Activated B cell treated with CpG ODN at 0.5 μM for 24 hours (primary cell): ENCODE measurements at regions not wholly inside any gene's neighbourhood (a gene's known extent, or its start where the extent isn't known, plus 50 kb on each side); places are given as distances from the start of the nearest gene placed in this dataset.
"Not testable (repeated sequence)": the region's sequence is repeated elsewhere in the genome, so short reads cannot be mapped to it uniquely, and the experiment has no call there.

Source experiments
- ATAC-seq: fragments of 200-7000 bp; cut with Tn5 transposase; one replicate; pipeline ENCODE4 v1.10.0; 2021; ENCODE audit warnings: low read depth, mild to moderate bottlenecking, moderate library complexity
- CTCF ChIA-PET: fragments of 350-600 bp; sonication (Branson Sonifier 250); formaldehyde crosslinking; loops from one replicate; lab custom pipeline; 2021; ENCODE audit warnings: antibody characterized with exemption; lab: Charles Lee
- POLR2A ChIA-PET: fragments of 350-600 bp; sonication (Branson Sonifier 250); formaldehyde crosslinking; loops from one replicate; lab custom pipeline; 2021; ENCODE audit warnings: antibody characterized with exemption; lab: Charles Lee
- DNase-seq: peaks from one replicate; pipeline ENCODE4 v3.0.0; 2022
- H3K27ac Mint-ChIP-seq: one replicate; pipeline ENCODE4 v1.8.0; 2020; ENCODE audit warnings: mixed read lengths
- H3K27me3 Mint-ChIP-seq: one replicate; pipeline ENCODE4 v1.8.0; 2021; ENCODE audit warnings: mixed read lengths
- H3K36me3 Mint-ChIP-seq: one replicate; pipeline ENCODE4 v1.8.0; 2021; ENCODE audit warnings: low read depth, mixed read lengths
- H3K4me1 Mint-ChIP-seq: one replicate; pipeline ENCODE4 v1.8.0; 2021; ENCODE audit warnings: mixed read lengths
- H3K4me3 Mint-ChIP-seq: one replicate; pipeline ENCODE4 v1.8.0; 2020; ENCODE audit warnings: mild to moderate bottlenecking, mixed read lengths
- H3K9me3 Mint-ChIP-seq: one replicate; pipeline ENCODE4 v1.8.0; 2020; ENCODE audit warnings: mixed read lengths
- intact Hi-C: fragments of 100-400 bp; cut with micrococcal nuclease; formaldehyde crosslinking; loops from one replicate; pipeline ENCODE4 v1.15.1; 2024
- TF ChIP-seq, protein P1 (sequence below): fragments of 200-600 bp; IDR thresholded peaks from one replicate; pipeline ENCODE4 v1.8.0; 2022; ENCODE audit warnings: antibody characterized with exemption, mild to moderate bottlenecking

GRCh38 chr4:151537687-151538086 is 128.7 kb downstream of the FHIP1A start:
- ChIA-PET CTCF (no interaction called here), POLR2A (no interaction called here)
- ATAC-seq (no peak), DNase-seq (no peak)
- intact Hi-C loops: no loop called here
- Mint-ChIP-seq H3K27ac (no peak overlapping the region), H3K9me3 (no peaks in the 10 kb centered on the region), H3K4me1 (no peaks in the 10 kb centered on the region), H3K4me3 (no peak overlapping the region), H3K36me3 (no peaks in the 10 kb centered on the region), H3K27me3 (peaks cover 7% of the 10 kb centered on the region)
- TF ChIP-seq, protein P1, sequence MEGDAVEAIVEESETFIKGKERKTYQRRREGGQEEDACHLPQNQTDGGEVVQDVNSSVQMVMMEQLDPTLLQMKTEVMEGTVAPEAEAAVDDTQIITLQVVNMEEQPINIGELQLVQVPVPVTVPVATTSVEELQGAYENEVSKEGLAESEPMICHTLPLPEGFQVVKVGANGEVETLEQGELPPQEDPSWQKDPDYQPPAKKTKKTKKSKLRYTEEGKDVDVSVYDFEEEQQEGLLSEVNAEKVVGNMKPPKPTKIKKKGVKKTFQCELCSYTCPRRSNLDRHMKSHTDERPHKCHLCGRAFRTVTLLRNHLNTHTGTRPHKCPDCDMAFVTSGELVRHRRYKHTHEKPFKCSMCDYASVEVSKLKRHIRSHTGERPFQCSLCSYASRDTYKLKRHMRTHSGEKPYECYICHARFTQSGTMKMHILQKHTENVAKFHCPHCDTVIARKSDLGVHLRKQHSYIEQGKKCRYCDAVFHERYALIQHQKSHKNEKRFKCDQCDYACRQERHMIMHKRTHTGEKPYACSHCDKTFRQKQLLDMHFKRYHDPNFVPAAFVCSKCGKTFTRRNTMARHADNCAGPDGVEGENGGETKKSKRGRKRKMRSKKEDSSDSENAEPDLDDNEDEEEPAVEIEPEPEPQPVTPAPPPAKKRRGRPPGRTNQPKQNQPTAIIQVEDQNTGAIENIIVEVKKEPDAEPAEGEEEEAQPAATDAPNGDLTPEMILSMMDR: no peak

DNA sequence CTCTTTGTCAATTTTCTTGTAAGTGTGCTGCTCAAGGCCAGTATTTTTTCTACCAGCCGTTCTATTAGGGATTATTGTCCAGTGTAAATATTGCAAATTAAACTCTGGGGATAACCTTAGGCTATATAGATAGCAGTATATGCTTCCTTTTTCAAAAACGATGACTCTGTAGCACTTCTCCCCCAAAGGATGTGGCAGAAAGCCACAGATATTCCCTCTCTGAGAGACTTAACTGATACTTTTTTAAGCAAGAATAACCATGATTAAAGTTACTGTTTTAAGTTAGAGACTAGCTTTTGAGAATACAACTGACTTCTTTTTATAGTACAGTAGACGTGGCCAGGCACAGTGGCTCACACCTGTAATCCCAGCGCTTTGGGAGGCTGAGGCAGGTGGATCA is 130.0 kb downstream of the FHIP1A start:
- H3K27ac Mint-ChIP-seq: no peak overlapping the region
- ChIA-PET POLR2A (no interaction called here), CTCF (no interaction called here)
- H3K4me1 Mint-ChIP-seq: no peaks in the 10 kb centered on the region
- H3K9me3 Mint-ChIP-seq: no peaks in the 10 kb centered on the region
- H3K4me3 Mint-ChIP-seq: no peak overlapping the region
- DNase-seq: no peak
- TF ChIP-seq, protein P1: no peak
- H3K27me3 Mint-ChIP-seq: peaks cover 5% of the 10 kb centered on the region
- ATAC-seq: no peak
- no peaks in the 10 kb centered on the region for H3K36me3 Mint-ChIP-seq
- intact Hi-C loops: no loop called here

DNA sequence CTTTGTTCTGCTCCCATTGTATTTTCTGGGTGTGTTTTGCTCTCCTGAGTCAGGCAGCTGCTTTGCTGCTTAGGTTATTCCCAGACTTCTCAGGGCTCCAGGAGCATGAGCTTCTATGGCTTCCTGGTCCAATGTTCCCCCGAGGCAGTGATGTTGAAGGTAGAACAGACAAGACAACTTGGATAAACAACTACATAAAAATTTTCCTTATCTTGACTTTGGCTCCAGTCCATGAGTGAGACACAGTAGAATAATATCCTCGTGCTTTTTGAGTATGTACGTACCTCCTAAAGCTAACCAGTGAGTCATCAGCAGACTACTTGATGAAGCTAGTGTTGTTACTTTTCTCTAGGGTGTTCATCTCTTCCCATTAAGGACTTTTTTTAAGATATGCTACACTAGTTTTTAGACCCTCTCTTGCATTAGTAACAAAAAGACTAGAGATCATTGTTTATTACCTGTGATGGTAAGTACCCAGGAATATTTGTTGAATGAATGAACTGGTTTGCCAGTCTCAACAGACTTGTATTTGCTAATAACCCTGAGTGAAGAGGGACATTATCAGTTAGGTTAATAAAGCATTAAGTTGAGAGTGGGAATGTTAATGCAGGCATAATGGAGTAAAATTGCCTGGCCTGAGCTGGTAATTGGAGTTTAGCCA is 131.9 kb downstream of the FHIP1A start:
- ATAC-seq: no peak
- H3K4me3 Mint-ChIP-seq: no peak overlapping the region
- H3K9me3 Mint-ChIP-seq: no peaks in the 10 kb centered on the region
- no peaks in the 10 kb centered on the region for H3K36me3 Mint-ChIP-seq
- H3K27ac Mint-ChIP-seq: no peak overlapping the region
- ChIA-PET POLR2A (no interaction called here), CTCF (no interaction called here)
- H3K4me1 Mint-ChIP-seq: no peaks in the 10 kb centered on the region
- no peak for DNase-seq
- peaks cover 8% of the 10 kb centered on the region for H3K27me3 Mint-ChIP-seq
- intact Hi-C loops: no loop called here
- TF ChIP-seq, protein P1: no peak

GRCh38 chr4:151541389-151542071 is 132.6 kb downstream of the FHIP1A start:
- ATAC-seq: no peak
- H3K9me3 Mint-ChIP-seq: no peaks in the 10 kb centered on the region
- TF ChIP-seq, protein P1: no peak
- POLR2A ChIA-PET: no interaction called here
- H3K27me3 Mint-ChIP-seq: peaks cover 8% of the 10 kb centered on the region
- no peaks in the 10 kb centered on the region for H3K36me3 Mint-ChIP-seq
- no peaks in the 10 kb centered on the region for H3K4me1 Mint-ChIP-seq
- no peak for DNase-seq
- H3K27ac Mint-ChIP-seq: no peak overlapping the region
- no peak overlapping the region for H3K4me3 Mint-ChIP-seq
- CTCF ChIA-PET: no interaction called here
- intact Hi-C loops: no loop called here

DNA sequence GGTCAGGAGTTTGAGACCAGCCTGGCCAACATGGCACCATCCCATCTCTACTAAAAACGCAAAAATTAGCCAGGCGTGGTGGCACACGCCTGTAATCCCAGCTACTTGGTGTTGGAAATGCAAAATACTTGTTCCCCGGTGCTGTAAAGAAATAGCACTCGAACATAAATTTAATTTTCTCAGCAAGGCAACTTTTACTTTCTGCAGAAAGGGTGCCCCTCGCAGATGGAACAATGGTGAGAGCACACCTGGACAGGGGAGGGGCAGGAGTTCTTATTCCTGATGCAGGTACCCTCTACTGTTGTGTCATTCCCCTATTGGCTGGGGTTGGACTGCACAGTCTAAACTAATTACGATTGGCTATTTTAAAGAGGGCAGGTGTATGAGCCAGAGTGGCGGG is 139.7 kb downstream of the FHIP1A start:
- H3K9me3 Mint-ChIP-seq: peaks cover 9% of the 10 kb centered on the region
- H3K27ac Mint-ChIP-seq: no peak overlapping the region
- no peak overlapping the region for H3K4me3 Mint-ChIP-seq
- H3K4me1 Mint-ChIP-seq: no peaks in the 10 kb centered on the region
- DNase-seq (no peak), ATAC-seq (no peak)
- H3K27me3 Mint-ChIP-seq: peaks cover 4% of the 10 kb centered on the region
- POLR2A ChIA-PET: no interaction called here
- TF ChIP-seq, protein P1: no peak
- CTCF ChIA-PET: no interaction called here
- no peaks in the 10 kb centered on the region for H3K36me3 Mint-ChIP-seq
- intact Hi-C loops: no loop called here

- H3K36me3 Mint-ChIP-seq, H3K4me1 Mint-ChIP-seq, POLR2A ChIA-PET, H3K4me3 Mint-ChIP-seq, H3K27ac Mint-ChIP-seq, intact Hi-C loops, ATAC-seq, H3K9me3 Mint-ChIP-seq, CTCF ChIA-PET, DNase-seq, H3K27me3 Mint-ChIP-seq: not testable (repeated sequence)
Measured at GRCh38 chr4:151549378-151549777, 140.4 kb downstream of the FHIP1A start.
